GM23338 (cell line): ENCODE measurements at regions not wholly inside any gene's neighbourhood (a gene's known extent, or its start where the extent isn't known, plus 50 kb on each side); places are given as distances from the start of the nearest gene placed in this dataset.

Source experiments
- ATAC-seq: fragments of 200-7000 bp; cut with Tn5 transposase; 3 replicates; pipeline ENCODE4 v1.9.1; 2020
- DNase-seq: peaks from one replicate; pipeline ENCODE4 v3.0.0-alpha.2; 2015; ENCODE audit warnings: low spot score
- H2AFZ ChIP-seq: fragments of 200-600 bp; sonication (generic); 2 replicates; pipeline ENCODE4 v1.8.0; 2016; ENCODE audit warnings: antibody characterized with exemption, mild to moderate bottlenecking, moderate library complexity
- H3F3A ChIP-seq: fragments of 200-600 bp; sonication (generic); replicated peaks from 2 replicates; pipeline ENCODE4 v1.8.0; 2017; ENCODE audit warnings: antibody characterized with exemption, mixed run types, low read depth
- H3K27ac ChIP-seq: fragments of 200-600 bp; sonication (generic); 2 replicates; pipeline ENCODE4 v1.6.1; 2016; ENCODE audit warnings: low read depth
- H3K27me3 ChIP-seq: fragments of 200-600 bp; sonication (generic); 2 replicates; pipeline ENCODE4 v1.8.0; 2016; ENCODE audit warnings: mild to moderate bottlenecking, mixed run types, moderate library complexity; ENCODE audit not compliant: insufficient read depth
- H3K36me3 ChIP-seq: fragments of 200-600 bp; sonication (generic); 2 replicates; pipeline ENCODE4 v1.8.0; 2016; ENCODE audit warnings: mild to moderate bottlenecking; ENCODE audit not compliant: insufficient read depth
- H3K4me1 ChIP-seq: fragments of 200-600 bp; sonication (generic); 2 replicates; pipeline ENCODE4 v1.8.0; 2016; ENCODE audit warnings: mild to moderate bottlenecking, moderate library complexity; ENCODE audit not compliant: insufficient read depth
- H3K4me2 ChIP-seq: fragments of 200-600 bp; sonication (generic); 2 replicates; pipeline ENCODE4 v1.7.1; 2017; ENCODE audit warnings: mixed run types
- H3K4me3 ChIP-seq: fragments of 200-600 bp; sonication (generic); 2 replicates; pipeline ENCODE4 v1.6.1; 2016; ENCODE audit warnings: mixed run types
- H3K79me2 ChIP-seq: fragments of 200-600 bp; sonication (generic); replicated peaks from 2 replicates; pipeline ENCODE4 v1.8.0; 2017; ENCODE audit warnings: mild to moderate bottlenecking; ENCODE audit not compliant: insufficient read depth
- H3K9me2 ChIP-seq: fragments of 200-600 bp; sonication (generic); 2 replicates; pipeline ENCODE4 v1.8.0; 2017; ENCODE audit not compliant: insufficient read depth
- H4K20me1 ChIP-seq: fragments of 200-600 bp; sonication (generic); replicated peaks from 2 replicates; pipeline ENCODE4 v1.8.0; 2017; ENCODE audit warnings: mild to moderate bottlenecking; ENCODE audit not compliant: insufficient read depth
- H3K27ac Mint-ChIP-seq: 2 replicates; pipeline ENCODE4 v1.8.0; 2020; ENCODE audit warnings: inconsistent platforms, mild to moderate bottlenecking, moderate library complexity, mixed read lengths
- H3K27me3 Mint-ChIP-seq: 3 replicates; pipeline ENCODE4 v1.8.0; 2022; ENCODE audit warnings: low read depth, mild to moderate bottlenecking, moderate library complexity, mixed read lengths, inconsistent platforms; ENCODE audit not compliant: insufficient read depth, poor library complexity
- H3K36me3 Mint-ChIP-seq: 3 replicates; pipeline ENCODE4 v1.8.0; 2021; ENCODE audit warnings: low read depth, mild to moderate bottlenecking, inconsistent platforms, moderate library complexity, mixed read lengths
- H3K4me1 Mint-ChIP-seq: 3 replicates; pipeline ENCODE4 v1.8.0; 2020; ENCODE audit warnings: mild to moderate bottlenecking, inconsistent platforms, mixed read lengths
- H3K4me3 Mint-ChIP-seq: 3 replicates; pipeline ENCODE4 v1.8.0; 2021; ENCODE audit warnings: moderate library complexity, mild to moderate bottlenecking, inconsistent platforms, mixed read lengths
- H3K9me3 Mint-ChIP-seq: 3 replicates; pipeline ENCODE4 v1.8.0; 2020; ENCODE audit warnings: moderate library complexity, mild to moderate bottlenecking, inconsistent platforms, mixed read lengths
- CREB1 ChIP-seq: fragments of 250-450 bp; sonication (Bioruptor Pico); IDR thresholded peaks from 2 replicates; pipeline ENCODE4 v1.5.0; 2020; ENCODE audit warnings: low read depth, mild to moderate bottlenecking, moderate library complexity
- ETS1 ChIP-seq: IDR thresholded peaks from 2 replicates; pipeline ENCODE4 v1.6.1; 2016; ENCODE audit warnings: antibody characterized with exemption
- EZH2 ChIP-seq: fragments of 200-600 bp; sonication (generic); IDR thresholded peaks from one replicate; pipeline ENCODE4 v1.8.0; 2017; ENCODE audit warnings: antibody characterized with exemption, mild to moderate bottlenecking, low read depth; ENCODE audit not compliant: unreplicated experiment
- EZH2phosphoT487 ChIP-seq: fragments of 200-600 bp; sonication (generic); IDR thresholded peaks from one replicate; pipeline ENCODE4 v1.8.1; 2018; ENCODE audit warnings: antibody characterized with exemption; ENCODE audit not compliant: unreplicated experiment
- JUNB ChIP-seq: IDR thresholded peaks from one replicate; pipeline ENCODE4 v1.6.1; 2016; ENCODE audit warnings: antibody characterized with exemption; ENCODE audit not compliant: unreplicated experiment
- NANOG ChIP-seq: IDR thresholded peaks from 2 replicates; pipeline ENCODE4 v1.6.1; 2016; ENCODE audit warnings: antibody characterized with exemption, borderline replicate concordance
- POLR2AphosphoS5 ChIP-seq: IDR thresholded peaks from 2 replicates; pipeline ENCODE4 v1.6.1; 2016; ENCODE audit warnings: antibody characterized with exemption, low read depth
- STAT1 ChIP-seq: IDR thresholded peaks from one replicate; pipeline ENCODE4 v1.6.1; 2016; ENCODE audit warnings: antibody characterized with exemption; ENCODE audit not compliant: unreplicated experiment
- ZNF114 ChIP-seq: fragments of 250-450 bp; sonication (Bioruptor Pico); IDR thresholded peaks from 2 replicates; pipeline ENCODE4 v1.5.0; 2020; ENCODE audit warnings: mild to moderate bottlenecking, moderate library complexity
- ZNF331 ChIP-seq: fragments of 250-450 bp; sonication (Bioruptor Pico); IDR thresholded peaks from 2 replicates; pipeline ENCODE4 v1.5.0; 2020; ENCODE audit warnings: low read depth, mild to moderate bottlenecking, moderate library complexity
- TF ChIP-seq, protein P1 (sequence below), 2 experiments: fragments of 200-600 bp in 1 of 2; sonication (generic) in 1 of 2; conservative IDR thresholded peaks; 2 replicates each; pipeline versions ENCODE4 v1.5.1 to v1.6.1; 2016 to 2017; ENCODE audit warnings: antibody characterized with exemption in 2 of 2, low read depth in 2 of 2, mild to moderate bottlenecking in 2 of 2, moderate library complexity in 1 of 2
- TF ChIP-seq, protein P2 (sequence below): fragments of 250-450 bp; sonication (Bioruptor Pico); IDR thresholded peaks from 2 replicates; pipeline ENCODE4 v1.5.0; 2020; ENCODE audit warnings: mild to moderate bottlenecking, moderate library complexity

DNA sequence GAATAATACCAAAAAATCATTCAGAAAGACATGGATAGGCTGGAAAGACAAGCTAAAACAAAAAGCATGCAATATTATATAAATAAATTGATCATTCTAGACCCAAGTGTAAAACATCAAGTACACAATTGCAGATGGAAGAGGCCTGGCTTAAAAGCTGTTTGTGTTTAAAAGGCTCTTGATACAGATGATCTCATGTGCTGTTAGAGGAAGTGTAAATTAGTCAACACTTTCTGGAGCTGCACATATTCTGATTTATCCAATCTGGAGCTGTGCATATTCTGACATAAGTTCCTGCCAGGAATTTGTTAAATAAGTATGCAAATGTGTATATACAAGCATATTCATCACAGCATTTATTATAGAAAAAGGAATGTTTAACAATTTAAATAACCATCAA lies 273.1 kb downstream of the RPS29 start:
- H3K9me3 Mint-ChIP-seq = no peaks in the 10 kb centered on the region
- no peaks in the 10 kb centered on the region for H3K27me3 ChIP-seq
- no peaks in the 10 kb centered on the region for H3K27me3 Mint-ChIP-seq
- no peaks in the 10 kb centered on the region for H3K79me2 ChIP-seq
- no peak overlapping the region for H3K4me3 ChIP-seq
- H3K9me2 ChIP-seq = no peaks in the 10 kb centered on the region
- H3K4me2 ChIP-seq = no peak overlapping the region
- H4K20me1 ChIP-seq = no peaks in the 10 kb centered on the region
- H2AFZ ChIP-seq = no peak overlapping the region
- no peaks in the 10 kb centered on the region for H3K36me3 ChIP-seq
- no peak for TF ChIP-seq ETS1
- no peak for TF ChIP-seq CREB1 (CRISPR knock-in tag)
- TF ChIP-seq EZH2phosphoT487 = no peak
- no peak for TF ChIP-seq ZNF331 (CRISPR knock-in tag)
- ATAC-seq (no peak), DNase-seq (no peak)
- H3K27ac Mint-ChIP-seq = no peak overlapping the region
- no peaks in the 10 kb centered on the region for H3K36me3 Mint-ChIP-seq
- peaks cover 7% of the 10 kb centered on the region for H3K4me1 Mint-ChIP-seq
- H3K4me1 ChIP-seq = no peaks in the 10 kb centered on the region
- H3F3A ChIP-seq = no peaks in the 10 kb centered on the region
- no peak overlapping the region for H3K4me3 Mint-ChIP-seq
- H3K27ac ChIP-seq = no peak overlapping the region

GRCh38 chr14:49310298-49310697 lies 275.9 kb downstream of the RPS29 start:
- H3K27me3 Mint-ChIP-seq = no peaks in the 10 kb centered on the region
- H2AFZ ChIP-seq = no peak overlapping the region
- DNase-seq (peak; percentile 61), ATAC-seq (peak; percentile 84)
- H3K4me1 Mint-ChIP-seq = peaks cover 7% of the 10 kb centered on the region
- no peak overlapping the region for H3K27ac Mint-ChIP-seq
- no peak overlapping the region for H3K27ac ChIP-seq
- H3K4me3 Mint-ChIP-seq = no peak overlapping the region
- no peaks in the 10 kb centered on the region for H3F3A ChIP-seq
- no peak overlapping the region for H3K4me2 ChIP-seq
- H3K36me3 Mint-ChIP-seq = no peaks in the 10 kb centered on the region
- H3K27me3 ChIP-seq = no peaks in the 10 kb centered on the region
- H3K4me3 ChIP-seq = no peak overlapping the region
- no peaks in the 10 kb centered on the region for H3K4me1 ChIP-seq
- no peaks in the 10 kb centered on the region for H3K9me2 ChIP-seq
- H3K9me3 Mint-ChIP-seq = no peaks in the 10 kb centered on the region
- no peaks in the 10 kb centered on the region for H4K20me1 ChIP-seq
- no peaks in the 10 kb centered on the region for H3K36me3 ChIP-seq
- no peaks in the 10 kb centered on the region for H3K79me2 ChIP-seq
- TF ChIP-seq JUNB (no peak), EZH2phosphoT487 (no peak), ZNF331 (CRISPR knock-in tag) (no peak), NANOG (no peak), ETS1 (no peak), STAT1 (no peak), EZH2 (no peak), CREB1 (CRISPR knock-in tag) (no peak), POLR2AphosphoS5 (no peak), ZNF114 (CRISPR knock-in tag) (no peak)
- TF ChIP-seq, protein P1, sequence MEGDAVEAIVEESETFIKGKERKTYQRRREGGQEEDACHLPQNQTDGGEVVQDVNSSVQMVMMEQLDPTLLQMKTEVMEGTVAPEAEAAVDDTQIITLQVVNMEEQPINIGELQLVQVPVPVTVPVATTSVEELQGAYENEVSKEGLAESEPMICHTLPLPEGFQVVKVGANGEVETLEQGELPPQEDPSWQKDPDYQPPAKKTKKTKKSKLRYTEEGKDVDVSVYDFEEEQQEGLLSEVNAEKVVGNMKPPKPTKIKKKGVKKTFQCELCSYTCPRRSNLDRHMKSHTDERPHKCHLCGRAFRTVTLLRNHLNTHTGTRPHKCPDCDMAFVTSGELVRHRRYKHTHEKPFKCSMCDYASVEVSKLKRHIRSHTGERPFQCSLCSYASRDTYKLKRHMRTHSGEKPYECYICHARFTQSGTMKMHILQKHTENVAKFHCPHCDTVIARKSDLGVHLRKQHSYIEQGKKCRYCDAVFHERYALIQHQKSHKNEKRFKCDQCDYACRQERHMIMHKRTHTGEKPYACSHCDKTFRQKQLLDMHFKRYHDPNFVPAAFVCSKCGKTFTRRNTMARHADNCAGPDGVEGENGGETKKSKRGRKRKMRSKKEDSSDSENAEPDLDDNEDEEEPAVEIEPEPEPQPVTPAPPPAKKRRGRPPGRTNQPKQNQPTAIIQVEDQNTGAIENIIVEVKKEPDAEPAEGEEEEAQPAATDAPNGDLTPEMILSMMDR (conservative IDR thresholded peaks at IDR 0.05; ENCODE audit: low read depth in 2 of 2) = no peak
- TF ChIP-seq, protein P2, sequence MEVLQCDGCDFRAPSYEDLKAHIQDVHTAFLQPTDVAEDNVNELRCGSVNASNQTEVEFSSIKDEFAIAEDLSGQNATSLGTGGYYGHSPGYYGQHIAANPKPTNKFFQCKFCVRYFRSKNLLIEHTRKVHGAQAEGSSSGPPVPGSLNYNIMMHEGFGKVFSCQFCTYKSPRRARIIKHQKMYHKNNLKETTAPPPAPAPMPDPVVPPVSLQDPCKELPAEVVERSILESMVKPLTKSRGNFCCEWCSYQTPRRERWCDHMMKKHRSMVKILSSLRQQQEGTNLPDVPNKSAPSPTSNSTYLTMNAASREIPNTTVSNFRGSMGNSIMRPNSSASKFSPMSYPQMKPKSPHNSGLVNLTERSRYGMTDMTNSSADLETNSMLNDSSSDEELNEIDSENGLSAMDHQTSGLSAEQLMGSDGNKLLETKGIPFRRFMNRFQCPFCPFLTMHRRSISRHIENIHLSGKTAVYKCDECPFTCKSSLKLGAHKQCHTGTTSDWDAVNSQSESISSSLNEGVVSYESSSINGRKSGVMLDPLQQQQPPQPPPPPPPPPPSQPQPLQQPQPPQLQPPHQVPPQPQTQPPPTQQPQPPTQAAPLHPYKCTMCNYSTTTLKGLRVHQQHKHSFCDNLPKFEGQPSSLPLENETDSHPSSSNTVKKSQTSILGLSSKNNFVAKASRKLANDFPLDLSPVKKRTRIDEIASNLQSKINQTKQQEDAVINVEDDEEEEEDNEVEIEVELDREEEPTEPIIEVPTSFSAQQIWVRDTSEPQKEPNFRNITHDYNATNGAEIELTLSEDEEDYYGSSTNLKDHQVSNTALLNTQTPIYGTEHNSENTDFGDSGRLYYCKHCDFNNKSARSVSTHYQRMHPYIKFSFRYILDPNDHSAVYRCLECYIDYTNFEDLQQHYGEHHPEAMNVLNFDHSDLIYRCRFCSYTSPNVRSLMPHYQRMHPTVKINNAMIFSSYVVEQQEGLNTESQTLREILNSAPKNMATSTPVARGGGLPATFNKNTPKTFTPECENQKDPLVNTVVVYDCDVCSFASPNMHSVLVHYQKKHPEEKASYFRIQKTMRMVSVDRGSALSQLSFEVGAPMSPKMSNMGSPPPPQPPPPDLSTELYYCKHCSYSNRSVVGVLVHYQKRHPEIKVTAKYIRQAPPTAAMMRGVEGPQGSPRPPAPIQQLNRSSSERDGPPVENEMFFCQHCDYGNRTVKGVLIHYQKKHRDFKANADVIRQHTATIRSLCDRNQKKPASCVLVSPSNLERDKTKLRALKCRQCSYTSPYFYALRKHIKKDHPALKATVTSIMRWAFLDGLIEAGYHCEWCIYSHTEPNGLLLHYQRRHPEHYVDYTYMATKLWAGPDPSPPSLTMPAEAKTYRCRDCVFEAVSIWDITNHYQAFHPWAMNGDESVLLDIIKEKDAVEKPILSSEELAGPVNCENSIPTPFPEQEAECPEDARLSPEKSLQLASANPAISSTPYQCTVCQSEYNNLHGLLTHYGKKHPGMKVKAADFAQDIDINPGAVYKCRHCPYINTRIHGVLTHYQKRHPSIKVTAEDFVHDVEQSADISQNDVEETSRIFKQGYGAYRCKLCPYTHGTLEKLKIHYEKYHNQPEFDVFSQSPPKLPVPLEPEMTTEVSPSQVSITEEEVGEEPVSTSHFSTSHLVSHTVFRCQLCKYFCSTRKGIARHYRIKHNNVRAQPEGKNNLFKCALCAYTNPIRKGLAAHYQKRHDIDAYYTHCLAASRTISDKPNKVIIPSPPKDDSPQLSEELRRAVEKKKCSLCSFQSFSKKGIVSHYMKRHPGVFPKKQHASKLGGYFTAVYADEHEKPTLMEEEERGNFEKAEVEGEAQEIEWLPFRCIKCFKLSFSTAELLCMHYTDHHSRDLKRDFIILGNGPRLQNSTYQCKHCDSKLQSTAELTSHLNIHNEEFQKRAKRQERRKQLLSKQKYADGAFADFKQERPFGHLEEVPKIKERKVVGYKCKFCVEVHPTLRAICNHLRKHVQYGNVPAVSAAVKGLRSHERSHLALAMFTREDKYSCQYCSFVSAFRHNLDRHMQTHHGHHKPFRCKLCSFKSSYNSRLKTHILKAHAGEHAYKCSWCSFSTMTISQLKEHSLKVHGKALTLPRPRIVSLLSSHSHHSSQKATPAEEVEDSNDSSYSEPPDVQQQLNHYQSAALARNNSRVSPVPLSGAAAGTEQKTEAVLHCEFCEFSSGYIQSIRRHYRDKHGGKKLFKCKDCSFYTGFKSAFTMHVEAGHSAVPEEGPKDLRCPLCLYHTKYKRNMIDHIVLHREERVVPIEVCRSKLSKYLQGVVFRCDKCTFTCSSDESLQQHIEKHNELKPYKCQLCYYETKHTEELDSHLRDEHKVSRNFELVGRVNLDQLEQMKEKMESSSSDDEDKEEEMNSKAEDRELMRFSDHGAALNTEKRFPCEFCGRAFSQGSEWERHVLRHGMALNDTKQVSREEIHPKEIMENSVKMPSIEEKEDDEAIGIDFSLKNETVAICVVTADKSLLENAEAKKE (CRISPR knock-in tag) = no peak
